Astrocyte of the spinal cord (primary cell): ENCODE measurements at regions not wholly inside any gene's neighbourhood (a gene's known extent, or its start where the extent isn't known, plus 50 kb on each side); places are given as distances from the start of the nearest gene placed in this dataset.

Source experiments
- DNase-seq: peaks from one replicate; pipeline ENCODE4 v3.0.0; 2011; ENCODE audit warnings: low read depth, low spot score
- H3K4me3 ChIP-seq: 2 replicates; pipeline ENCODE4 v1.5.1; 2011; ENCODE audit warnings: low read depth, mild to moderate bottlenecking, low read length, moderate library complexity
- CTCF ChIP-seq: IDR thresholded peaks from 2 replicates; pipeline ENCODE4 v1.5.1; 2012; ENCODE audit warnings: low read depth, mild to moderate bottlenecking, low read length, inconsistent platforms
- in situ Hi-C: cut with HindIII; loops from 2 replicates; pipeline ENCODE4 v1.10.0; 2017; ENCODE audit warnings: low sequenced_read_pairs

- in situ Hi-C loops, result no loop called here
- DNase-seq, result no peak
- no peak for TF ChIP-seq CTCF
- H3K4me3 ChIP-seq, result no peak overlapping the region
These were observed 119.6 kb downstream of the DDX1 start for GRCh38 chr2:15711126-15711860.

GRCh38 chr2:15712551-15713342 is 121.1 kb downstream of the DDX1 start:
- in situ Hi-C loops, result no loop called here
- no peak for TF ChIP-seq CTCF
- H3K4me3 ChIP-seq, result no peak overlapping the region
- no peak for DNase-seq

GRCh38 chr2:15713475-15713874 is 121.8 kb downstream of the DDX1 start:
- no peak overlapping the region for H3K4me3 ChIP-seq
- DNase-seq, result no peak
- in situ Hi-C loops, result no loop called here
- TF ChIP-seq CTCF, result no peak

- DNase-seq, result no peak
- in situ Hi-C loops, result no loop called here
- H3K4me3 ChIP-seq, result no peak overlapping the region
- no peak for TF ChIP-seq CTCF
These were observed 122.3 kb downstream of the DDX1 start for GRCh38 chr2:15714002-15714401.

GRCh38 chr2:15714609-15715008 is 122.9 kb downstream of the DDX1 start:
- no peak overlapping the region for H3K4me3 ChIP-seq
- in situ Hi-C loops, result no loop called here
- no peak for DNase-seq
- no peak for TF ChIP-seq CTCF

GRCh38 chr2:15715596-15715995 is 123.9 kb downstream of the DDX1 start:
- TF ChIP-seq CTCF, result no peak
- DNase-seq, result no peak
- in situ Hi-C loops, result no loop called here
- no peak overlapping the region for H3K4me3 ChIP-seq
